ENCODE measurements at regions not wholly inside any gene's neighbourhood (a gene's known extent, or its start where the extent isn't known, plus 50 kb on each side); places are given as distances from the start of the nearest gene placed in this dataset.

DNA sequence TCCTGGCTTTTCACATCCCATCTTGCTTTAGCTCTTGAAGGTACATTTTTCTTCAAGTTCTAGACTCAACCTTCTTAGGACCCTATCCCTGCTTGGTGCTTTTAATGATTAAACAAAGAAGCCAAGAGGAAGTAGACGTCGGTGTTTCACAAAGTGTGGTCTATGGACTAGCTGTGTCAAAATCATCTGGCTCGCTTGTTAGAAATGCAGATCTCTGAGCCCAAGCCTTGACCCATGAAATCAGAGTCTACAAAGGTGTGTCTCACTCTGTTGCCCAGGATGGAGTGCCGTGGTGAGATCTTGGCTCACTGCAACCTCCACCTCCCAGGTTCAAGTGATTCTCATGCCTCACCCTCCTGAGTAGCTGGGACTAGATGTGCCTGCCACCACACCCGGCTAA is 295.5 kb upstream of the KAZN start:
- Histone ChIP-seq H3K27me3 (replicated peaks; ENCODE audit: control insufficient read depth, insufficient read depth, low read length) (no peaks in the 10 kb centered on the region; the same call in 1 of the 2 replicates), H3K36me3 (ENCODE audit: control insufficient read depth, insufficient read depth, low read length) (no peaks in the 10 kb centered on the region), H3K4me3 (replicated peaks; ENCODE audit: low read depth, low read length) (no peak overlapping the region)
- TF ChIP-seq, protein P1, sequence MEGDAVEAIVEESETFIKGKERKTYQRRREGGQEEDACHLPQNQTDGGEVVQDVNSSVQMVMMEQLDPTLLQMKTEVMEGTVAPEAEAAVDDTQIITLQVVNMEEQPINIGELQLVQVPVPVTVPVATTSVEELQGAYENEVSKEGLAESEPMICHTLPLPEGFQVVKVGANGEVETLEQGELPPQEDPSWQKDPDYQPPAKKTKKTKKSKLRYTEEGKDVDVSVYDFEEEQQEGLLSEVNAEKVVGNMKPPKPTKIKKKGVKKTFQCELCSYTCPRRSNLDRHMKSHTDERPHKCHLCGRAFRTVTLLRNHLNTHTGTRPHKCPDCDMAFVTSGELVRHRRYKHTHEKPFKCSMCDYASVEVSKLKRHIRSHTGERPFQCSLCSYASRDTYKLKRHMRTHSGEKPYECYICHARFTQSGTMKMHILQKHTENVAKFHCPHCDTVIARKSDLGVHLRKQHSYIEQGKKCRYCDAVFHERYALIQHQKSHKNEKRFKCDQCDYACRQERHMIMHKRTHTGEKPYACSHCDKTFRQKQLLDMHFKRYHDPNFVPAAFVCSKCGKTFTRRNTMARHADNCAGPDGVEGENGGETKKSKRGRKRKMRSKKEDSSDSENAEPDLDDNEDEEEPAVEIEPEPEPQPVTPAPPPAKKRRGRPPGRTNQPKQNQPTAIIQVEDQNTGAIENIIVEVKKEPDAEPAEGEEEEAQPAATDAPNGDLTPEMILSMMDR (IDR thresholded peaks at IDR 0.05; ENCODE audit: insufficient read depth, low read length, poor library complexity, severe bottlenecking) = no peak
- DNase-seq (ENCODE audit: extremely low read depth, insufficient read length) = no peak

GRCh38 chr1:14304381-14304865 is 294.1 kb upstream of the KAZN start:
- no peak for DNase-seq (ENCODE audit: extremely low read depth, insufficient read length)
- Histone ChIP-seq H3K36me3 (ENCODE audit: control insufficient read depth, insufficient read depth, low read length) (no peaks in the 10 kb centered on the region), H3K27me3 (replicated peaks; ENCODE audit: control insufficient read depth, insufficient read depth, low read length) (no peaks in the 10 kb centered on the region; the same call in 1 of the 2 replicates), H3K4me3 (replicated peaks; ENCODE audit: low read depth, low read length) (no peak overlapping the region)
- TF ChIP-seq, protein P1 (IDR thresholded peaks at IDR 0.05; ENCODE audit: insufficient read depth, low read length, poor library complexity, severe bottlenecking) = no peak

DNA sequence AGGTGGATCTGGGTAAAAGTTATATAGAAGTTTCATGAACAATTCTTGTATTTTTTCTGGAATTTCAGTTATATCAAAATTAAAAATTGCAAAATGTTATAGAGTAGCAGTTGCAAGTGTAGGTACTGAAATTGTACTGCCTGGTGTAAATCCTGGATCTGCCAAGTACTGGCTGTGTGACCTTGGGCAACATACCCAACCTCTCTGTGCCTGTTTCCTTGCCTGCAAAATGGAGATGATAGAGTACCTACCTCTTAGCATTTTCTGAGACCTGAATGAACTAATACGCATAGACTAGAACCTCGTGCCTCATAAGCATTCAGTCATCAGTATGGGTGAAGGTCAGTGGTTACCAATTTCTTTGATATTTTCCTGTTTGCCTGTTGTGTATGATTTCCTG is 290.0 kb upstream of the KAZN start:
- Histone ChIP-seq H3K36me3 (ENCODE audit: control insufficient read depth, insufficient read depth, low read length) (no peaks in the 10 kb centered on the region), H3K4me3 (replicated peaks; ENCODE audit: low read depth, low read length) (no peak overlapping the region), H3K27me3 (replicated peaks; ENCODE audit: control insufficient read depth, insufficient read depth, low read length) (no peaks in the 10 kb centered on the region; the same call in 1 of the 2 replicates)
- TF ChIP-seq, protein P1 (IDR thresholded peaks at IDR 0.05; ENCODE audit: insufficient read depth, low read length, poor library complexity, severe bottlenecking) = no peak
- no peak for DNase-seq (ENCODE audit: extremely low read depth, insufficient read length)

DNA sequence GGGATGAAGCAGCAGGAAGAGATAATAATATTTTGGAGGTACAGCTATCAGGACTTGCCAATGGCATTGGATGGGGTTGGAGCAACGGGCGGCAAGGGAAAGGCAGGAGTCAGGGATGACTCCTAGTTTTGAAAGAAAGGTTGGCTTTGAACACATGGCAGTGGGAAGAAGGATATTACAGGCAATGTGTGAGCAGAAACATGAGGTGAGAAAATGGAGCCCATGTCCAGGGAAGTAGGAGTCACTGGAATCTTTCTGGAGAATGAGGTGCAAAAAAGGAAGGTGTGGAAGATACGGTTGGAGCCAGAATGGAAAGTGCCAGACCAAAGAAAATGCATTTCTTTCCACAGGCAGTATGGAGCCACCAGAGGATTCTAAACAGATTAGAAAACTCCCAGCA is 288.5 kb upstream of the KAZN start:
- no peak for DNase-seq (ENCODE audit: extremely low read depth, insufficient read length)
- Histone ChIP-seq H3K27me3 (replicated peaks; ENCODE audit: control insufficient read depth, insufficient read depth, low read length) (no peaks in the 10 kb centered on the region; the same call in 1 of the 2 replicates), H3K36me3 (ENCODE audit: control insufficient read depth, insufficient read depth, low read length) (no peaks in the 10 kb centered on the region), H3K4me3 (replicated peaks; ENCODE audit: low read depth, low read length) (no peak overlapping the region)
- TF ChIP-seq, protein P1 (IDR thresholded peaks at IDR 0.05; ENCODE audit: insufficient read depth, low read length, poor library complexity, severe bottlenecking) = no peak

DNA sequence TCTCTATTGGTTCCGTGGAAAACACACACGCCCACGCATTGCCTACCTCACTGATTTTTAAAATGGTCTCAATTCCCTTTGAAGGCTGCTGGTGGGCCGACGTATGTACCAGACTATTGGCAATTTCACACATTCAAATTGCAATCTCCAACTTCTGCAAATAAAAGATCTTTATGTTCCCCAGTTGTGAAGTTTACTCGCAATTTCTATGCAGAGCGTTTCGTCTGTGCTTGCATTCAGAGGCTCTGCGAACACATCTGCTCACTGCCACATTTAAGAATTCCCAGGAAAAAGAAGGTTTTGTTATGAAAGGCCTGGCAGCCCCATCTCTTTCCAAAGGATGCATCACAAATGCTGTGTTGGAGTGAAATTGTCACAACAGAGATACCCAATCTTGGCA is 288.0 kb upstream of the KAZN start:
- no peak for DNase-seq (ENCODE audit: extremely low read depth, insufficient read length)
- Histone ChIP-seq H3K4me3 (replicated peaks; ENCODE audit: low read depth, low read length) (no peak overlapping the region), H3K36me3 (ENCODE audit: control insufficient read depth, insufficient read depth, low read length) (no peaks in the 10 kb centered on the region), H3K27me3 (replicated peaks; ENCODE audit: control insufficient read depth, insufficient read depth, low read length) (no peaks in the 10 kb centered on the region; the same call in 1 of the 2 replicates)
- TF ChIP-seq, protein P1 (IDR thresholded peaks at IDR 0.05; ENCODE audit: insufficient read depth, low read length, poor library complexity, severe bottlenecking) = no peak
